Kasumi-1 (cell line): ENCODE measurements at regions not wholly inside any gene's neighbourhood (a gene's known extent, or its start where the extent isn't known, plus 50 kb on each side); places are given as distances from the start of the nearest gene placed in this dataset.

Source experiments
- DNase-seq, 2 experiments: peaks; one replicate each; lab custom pipeline; 2025; lab: John Stamatoyannopoulos, UW

DNA sequence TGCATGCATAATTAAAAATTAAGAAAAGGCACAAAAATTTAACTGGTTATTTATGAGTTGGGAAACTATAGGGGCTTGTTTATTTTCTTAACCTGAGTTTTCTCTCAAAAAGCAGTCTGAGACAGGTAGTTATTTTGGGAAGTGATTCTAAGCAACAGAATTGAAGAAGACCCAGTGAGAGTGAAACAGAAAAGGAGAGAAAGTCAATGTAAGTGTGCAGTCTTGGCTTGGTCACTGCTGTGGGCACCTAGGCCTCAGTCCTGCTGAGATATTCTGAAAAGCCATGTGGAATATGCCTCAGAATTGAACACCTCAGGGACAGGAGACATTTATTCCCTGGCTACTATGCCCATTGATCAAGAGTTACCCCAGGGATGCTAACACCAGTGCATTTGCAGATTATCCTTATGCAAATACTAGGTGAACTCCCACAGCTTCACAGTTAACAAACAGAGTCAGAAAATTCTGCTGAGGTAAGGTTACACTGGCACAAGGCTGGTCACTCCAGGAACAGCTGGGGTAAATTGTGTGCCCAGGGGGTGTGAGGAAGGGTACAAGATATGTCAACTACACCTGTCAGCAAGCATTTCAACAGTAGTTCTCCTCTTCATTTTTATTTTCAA is 222.7 kb downstream of the EFHB start:
- DNase-seq, result no peak

DNA sequence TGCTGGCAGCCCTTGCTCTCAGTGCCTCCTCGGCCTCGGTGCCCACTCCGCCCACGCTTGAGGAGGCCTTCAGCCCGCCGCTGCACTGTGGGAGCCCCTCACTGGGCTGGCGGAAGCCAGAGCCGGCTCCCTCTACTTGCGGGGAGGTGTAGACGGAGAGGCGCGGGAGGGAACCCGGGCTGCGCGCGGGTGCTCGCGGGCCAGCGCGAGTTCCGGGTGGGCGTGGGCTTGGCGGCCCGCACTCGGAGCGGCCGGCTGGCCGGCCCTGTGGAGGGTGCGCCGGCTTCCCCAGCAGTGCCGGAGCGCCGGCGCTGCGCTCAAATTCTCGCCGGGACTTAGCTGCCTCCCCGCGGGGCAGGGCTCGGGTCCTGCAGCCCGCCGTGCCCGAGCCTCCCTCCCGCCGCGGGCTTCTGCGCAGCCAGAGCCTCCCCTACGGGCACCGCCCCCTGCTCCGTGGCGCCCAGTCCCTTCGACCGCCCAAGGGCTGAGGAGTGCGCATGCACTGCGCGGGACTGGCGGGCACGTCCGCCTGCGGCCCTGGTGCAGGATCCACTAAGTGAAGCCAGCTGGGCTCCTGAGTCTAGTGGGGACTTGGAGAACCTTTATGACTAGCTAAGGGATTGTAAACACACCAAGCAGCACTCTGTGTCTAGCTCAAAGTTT is 231.5 kb downstream of the EFHB start:
- DNase-seq, result no peak

DNA sequence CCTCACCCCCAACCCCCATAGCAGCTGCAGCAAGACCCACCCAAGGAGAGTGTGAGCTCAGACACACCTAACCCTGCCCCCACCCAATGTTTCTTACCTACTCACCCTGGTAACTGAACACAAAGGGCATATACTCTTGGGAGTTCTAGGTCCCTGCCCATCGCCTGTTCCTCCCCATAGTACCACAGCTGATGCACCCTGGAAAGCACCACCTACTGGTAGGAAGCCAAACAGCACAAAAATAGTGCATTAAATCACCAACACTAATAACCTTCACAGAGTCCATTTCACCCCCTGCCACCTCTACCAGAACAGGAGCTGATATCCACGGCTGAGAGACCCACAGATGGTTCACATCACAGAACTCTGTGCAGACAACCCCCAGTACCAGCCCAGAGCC is 245.2 kb downstream of the EFHB start:
- no peak for DNase-seq

DNA sequence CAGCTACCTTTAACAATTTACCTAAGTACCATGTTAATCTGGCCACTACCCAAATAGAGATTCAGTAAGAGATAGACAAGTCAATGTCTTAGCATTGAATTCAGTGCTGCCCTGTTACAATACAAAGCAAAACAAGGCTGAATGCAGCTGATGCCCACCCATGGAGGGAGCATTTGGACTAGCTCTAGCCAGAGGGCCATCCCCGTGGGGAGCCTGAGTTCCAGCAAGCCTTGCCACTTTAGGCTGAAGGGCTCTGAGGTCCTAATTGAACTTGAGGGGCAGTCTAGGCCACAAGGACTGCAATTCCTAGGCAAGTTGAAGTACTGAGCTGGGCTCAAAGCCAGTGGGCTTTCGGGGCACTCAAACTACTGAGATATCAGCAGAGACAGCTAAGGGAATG is 265.9 kb downstream of the EFHB start:
- no peak for DNase-seq

DNA sequence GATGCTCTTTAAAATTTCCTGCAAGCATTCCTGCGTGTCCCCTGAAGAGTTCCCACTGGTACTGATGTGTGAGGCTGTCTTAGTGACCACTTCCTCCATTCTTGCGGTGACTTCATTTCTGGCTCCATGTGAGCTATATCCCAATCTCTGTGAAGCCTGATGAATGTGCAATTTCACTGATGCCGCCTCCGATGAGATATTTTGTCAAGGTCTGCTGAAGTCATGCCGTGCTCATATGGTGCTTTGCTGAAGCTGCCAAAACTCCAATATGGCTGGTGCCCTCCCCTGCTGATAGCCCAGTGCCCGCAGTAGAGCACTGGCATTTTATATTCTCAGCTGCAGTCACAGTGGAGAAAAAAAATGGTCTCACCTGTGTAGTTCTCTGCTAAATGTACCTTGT is 271.5 kb downstream of the EFHB start:
- no peak for DNase-seq

DNA sequence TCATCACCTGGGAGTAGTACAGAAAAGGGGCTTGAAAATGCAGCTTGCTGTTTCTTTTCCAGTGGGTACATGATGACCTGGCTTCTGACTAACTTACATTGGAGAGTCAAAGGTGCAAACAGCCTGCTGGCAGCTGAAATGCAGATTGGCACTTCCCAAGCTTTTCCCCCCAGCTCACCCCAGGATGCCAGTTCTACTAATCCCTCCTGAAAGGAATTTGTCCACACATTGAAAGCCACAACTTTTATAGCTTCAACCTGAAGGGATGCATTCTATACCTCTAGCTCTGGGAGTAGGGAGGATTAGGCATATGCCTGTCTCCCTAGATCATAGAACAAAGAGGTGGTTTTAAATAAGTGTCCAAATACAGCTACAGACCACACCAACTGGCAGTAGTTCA is 281.7 kb downstream of the EFHB start:
- no peak for DNase-seq

DNA sequence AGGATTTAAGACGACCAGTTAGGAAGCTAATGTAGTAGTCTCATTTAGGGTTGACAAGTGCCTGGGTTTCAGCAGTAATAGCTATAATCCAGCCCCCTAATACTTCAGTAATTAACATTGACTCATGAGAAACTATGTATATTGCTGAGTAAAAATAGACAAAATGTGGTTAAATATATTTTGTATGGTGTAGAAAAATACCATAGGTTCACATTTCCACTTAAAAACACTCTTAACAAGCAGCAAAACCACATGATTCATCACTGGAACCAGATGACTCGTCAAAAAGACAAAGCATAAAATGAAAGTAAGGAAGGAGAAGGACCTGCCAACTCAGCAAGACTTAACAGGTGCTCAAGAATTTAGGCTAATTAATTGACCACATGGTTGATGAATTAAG is 288.9 kb downstream of the EFHB start:
- peak in 1 of 2 experiments; percentile 19 for DNase-seq

DNA sequence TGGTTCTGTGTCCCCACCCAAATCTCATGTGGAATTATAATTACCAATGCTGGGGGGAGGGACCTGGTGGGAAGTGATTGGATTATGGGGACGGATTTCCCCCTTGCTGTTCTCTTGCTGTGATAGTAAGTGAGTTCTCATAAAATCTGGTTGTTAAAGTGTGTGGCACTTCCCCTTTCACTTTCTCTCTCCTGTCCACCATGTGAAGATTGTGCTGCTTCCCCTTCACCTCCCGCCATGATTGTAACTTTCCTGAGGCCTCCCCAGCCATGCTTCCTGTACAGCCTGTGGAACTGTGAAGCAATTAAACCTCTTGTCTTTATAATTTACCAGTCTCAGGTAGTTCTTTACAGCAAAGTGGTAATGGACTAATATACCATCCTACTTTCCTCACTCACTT is 289.6 kb downstream of the EFHB start:
- peak; percentile 2 to 6 for DNase-seq

DNA sequence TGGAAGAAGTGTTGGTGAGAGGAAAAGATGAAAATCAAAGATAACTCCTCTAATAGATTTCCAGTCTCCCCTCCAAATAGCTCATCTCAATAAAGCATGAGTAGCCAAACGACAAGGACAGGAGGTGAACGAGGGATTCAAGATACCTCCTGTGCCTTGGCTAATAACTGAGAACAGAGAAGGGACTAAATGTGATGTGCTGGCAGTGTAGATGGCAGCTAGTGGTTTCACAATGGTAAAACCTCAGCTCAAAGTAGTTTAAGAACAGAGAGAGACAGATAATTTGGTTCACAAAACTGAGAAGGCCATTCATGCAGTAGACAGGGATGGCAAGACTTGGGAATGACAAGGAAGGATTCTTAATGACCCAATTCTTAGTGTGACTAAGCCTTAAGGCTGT is 292.6 kb downstream of the EFHB start:
- no peak for DNase-seq

DNA sequence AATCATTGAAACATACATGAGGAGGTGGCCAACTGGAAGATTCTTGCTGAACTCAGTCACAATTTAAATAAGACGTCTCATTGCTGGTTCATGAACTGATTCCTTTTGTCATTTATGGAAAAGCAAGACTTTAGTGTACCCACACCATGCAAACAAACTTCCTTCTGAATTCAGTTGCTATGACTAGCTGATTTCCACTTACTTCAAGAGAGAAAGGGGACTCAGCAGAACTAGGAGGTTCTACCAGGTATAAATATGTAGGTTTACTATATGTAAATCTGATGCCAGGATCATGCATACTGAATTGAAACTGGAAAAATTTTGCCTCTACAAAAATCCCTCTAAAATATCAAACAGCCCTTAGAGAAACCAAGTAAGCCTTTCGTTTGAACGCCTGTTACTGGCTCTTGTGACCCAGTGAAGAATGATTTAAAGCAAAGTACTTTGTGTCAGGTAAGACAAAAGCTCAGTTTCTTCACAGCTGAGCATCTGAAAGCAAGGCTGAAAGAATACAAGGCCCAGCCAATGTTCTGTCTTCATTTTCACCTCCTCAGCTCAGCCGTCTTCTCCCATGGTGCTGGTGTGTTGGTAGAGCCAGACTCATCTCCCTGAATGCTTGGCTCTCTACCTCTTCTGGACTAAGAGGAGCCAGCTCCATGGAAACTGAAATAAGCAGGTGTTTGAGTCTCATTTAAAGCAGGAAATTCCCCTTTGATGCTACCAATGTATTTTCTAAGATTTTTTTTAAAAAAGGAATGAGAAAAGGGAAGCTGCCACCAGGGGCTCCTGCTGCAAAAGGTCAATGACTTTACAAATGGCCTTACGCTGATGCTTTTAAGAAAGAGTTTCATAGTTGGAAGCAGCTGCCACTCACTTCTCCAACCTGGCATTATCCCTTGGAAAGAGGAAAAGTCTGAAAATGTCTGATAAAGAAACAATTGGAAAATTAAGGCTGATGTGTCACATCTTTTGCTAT is 301.6 kb downstream of the EFHB start:
- no peak for DNase-seq

DNA sequence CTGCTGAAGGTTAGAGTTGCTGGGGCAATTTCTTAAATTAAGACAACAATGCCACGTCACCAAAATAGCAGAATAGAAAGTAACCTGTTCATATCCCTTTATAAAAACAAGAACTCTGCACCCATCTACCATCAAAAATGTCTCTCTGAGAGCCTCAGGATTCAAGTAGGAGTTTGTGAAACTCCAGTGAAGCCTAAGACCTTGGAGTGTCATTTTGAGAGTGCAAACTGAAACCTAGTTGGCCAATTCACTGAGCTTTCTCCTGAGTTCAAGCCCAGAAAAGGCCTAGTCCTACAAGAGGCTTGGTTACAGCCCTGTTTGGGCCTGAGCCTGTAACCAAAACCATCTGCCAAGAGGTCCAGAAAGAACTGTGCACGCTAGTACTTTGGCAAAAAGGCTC is 335.1 kb downstream of the EFHB start:
- DNase-seq, result no peak

DNA sequence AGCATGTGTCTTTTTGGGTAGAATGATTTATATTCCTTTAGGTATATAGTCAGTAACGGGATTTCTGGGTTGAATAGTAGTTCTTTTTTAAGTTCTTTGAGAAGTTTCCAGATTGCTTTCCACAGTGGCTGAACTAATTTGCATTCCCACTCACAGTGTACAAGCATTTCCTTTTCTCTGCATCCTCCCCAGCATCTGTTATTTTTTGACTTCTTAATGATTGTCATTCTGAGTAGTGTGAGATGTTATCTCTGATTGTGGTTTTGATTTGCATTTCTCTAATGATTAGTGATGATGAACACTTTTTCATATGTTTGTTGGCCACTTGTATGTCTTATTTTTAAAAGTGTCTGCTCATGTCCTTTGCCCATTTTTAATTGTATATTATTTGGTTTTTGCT is 337.6 kb downstream of the EFHB start:
- no peak for DNase-seq

DNA sequence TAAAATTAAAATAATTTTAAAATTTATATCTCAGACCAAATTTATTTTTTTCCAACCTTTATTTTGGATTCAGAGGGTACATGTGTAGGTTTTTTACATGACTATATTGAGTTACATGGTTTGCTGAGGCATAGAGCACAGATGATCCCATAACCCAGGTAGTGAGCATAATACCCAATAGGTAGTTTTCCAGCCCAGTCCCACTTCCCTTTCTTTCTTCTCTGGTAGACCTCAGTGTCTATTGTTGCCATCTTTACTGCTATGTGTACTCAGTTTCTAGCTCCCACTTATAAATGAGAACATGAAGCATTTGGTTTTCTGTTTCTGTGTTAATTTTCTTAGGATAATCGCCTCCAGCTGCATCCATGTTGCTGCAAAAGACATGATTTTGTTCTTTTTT is 338.1 kb downstream of the EFHB start:
- DNase-seq, result no peak
